Tibial nerve (tissue), 3 donors: ENCODE measurements at regions not wholly inside any gene's neighbourhood (a gene's known extent, or its start where the extent isn't known, plus 50 kb on each side); places are given as distances from the start of the nearest gene placed in this dataset.

Source experiments
- CTCF ChIP-seq, 5 experiments: fragments of 200-600 bp in 3 of 5; fragments of 450-650 bp in 2 of 5; sonication (generic) in 3 of 5; IDR thresholded peaks; one replicate each; pipeline ENCODE4 v1.5.1; 2016 to 2019; ENCODE audit warnings: antibody characterized with exemption in 5 of 5, mild to moderate bottlenecking in 3 of 5, moderate library complexity in 2 of 5
- POLR2A ChIP-seq, 2 donors: fragments of 450-650 bp; IDR thresholded peaks; one replicate each; pipeline ENCODE4 v1.6.1; 2017; ENCODE audit warnings: antibody characterized with exemption in 2 of 2, mild to moderate bottlenecking in 2 of 2, moderate library complexity in 2 of 2

GRCh38 chr6:14929291-14929690 is 316.6 kb upstream of the JARID2 start:
- TF ChIP-seq CTCF (IDR thresholded peaks at IDR 0.05) (no peak), POLR2A (IDR thresholded peaks at IDR 0.05) (no peak)
